Heart right ventricle (tissue), 16 donors: ENCODE measurements at regions not wholly inside any gene's neighbourhood (a gene's known extent, or its start where the extent isn't known, plus 50 kb on each side); places are given as distances from the start of the nearest gene placed in this dataset.

Experiments used
- ATAC-seq, 8 donors: fragments of 200-7000 bp; cut with Tn5 transposase; one replicate each; pipeline ENCODE4 v1.9.1; 2020; ENCODE audit warnings: mild to moderate bottlenecking in 8 of 8, moderate library complexity in 8 of 8, moderate number of reproducible peaks in 1 of 8
- DNase-seq, 2 donors: peaks; one replicate each; pipeline ENCODE4 v3.0.0-alpha.2; 2020
- H3K27ac ChIP-seq, 10 donors: fragments of 200-600 bp; sonication (generic) in 2 of 10; one replicate each; pipeline versions ENCODE4 v1.5.0 to v1.8.0; 2020 to 2022; ENCODE audit warnings: mild to moderate bottlenecking in 3 of 10
- H3K27me3 ChIP-seq, 7 donors: fragments of 200-600 bp; one replicate each; pipeline ENCODE4 v1.8.0; 2021 to 2022; ENCODE audit warnings: mild to moderate bottlenecking in 2 of 7
- H3K36me3 ChIP-seq, 9 donors: fragments of 200-600 bp; sonication (generic) in 1 of 9; one replicate each; pipeline versions ENCODE4 v1.5.0 to v1.8.0; 2020 to 2022; ENCODE audit warnings: mild to moderate bottlenecking in 2 of 9
- H3K4me1 ChIP-seq, 9 donors: fragments of 200-600 bp; sonication (generic) in 1 of 9; one replicate each; pipeline versions ENCODE4 v1.5.0 to v1.8.0; 2020 to 2022; ENCODE audit warnings: mild to moderate bottlenecking in 4 of 9
- H3K4me3 ChIP-seq, 10 donors: fragments of 200-600 bp; sonication (generic) in 2 of 10; one replicate each; pipeline versions ENCODE4 v1.5.0 to v1.8.0; 2020 to 2022; ENCODE audit warnings: mild to moderate bottlenecking in 7 of 10, moderate library complexity in 2 of 10
- H3K9me3 ChIP-seq, 11 donors: fragments of 200-600 bp in 10 of 11; sonication (generic) in 2 of 11; one replicate each; pipeline versions ENCODE4 v1.5.0 to v1.8.0; 2013 to 2022; ENCODE audit warnings: mild to moderate bottlenecking in 2 of 11, control low read depth in 1 of 11, moderate library complexity in 1 of 11
- WGBS, 2 donors: extraction: QIAGEN DNeasy Blood & Tissue Kit; methylation state at CpG; one replicate each; pipeline ENCODE4 v1.1.7; 2013; ENCODE audit warnings: inconsistent platforms in 1 of 2; 5-methylcytosine and 5-hydroxymethylcytosine counted together
- intact Hi-C, 10 donors: fragments of 100-400 bp; cut with DNase I; formaldehyde crosslinking; loops; one replicate each; pipeline versions ENCODE4 v1.11.1 to v1.14.2; 2022
- TF ChIP-seq, protein P1 (sequence below), 9 donors: fragments of 200-600 bp; sonication (generic) in 2 of 9; IDR thresholded peaks; one replicate each; pipeline versions ENCODE4 v1.5.0 to v1.8.0; 2021 to 2022; ENCODE audit warnings: antibody characterized with exemption in 9 of 9, mild to moderate bottlenecking in 5 of 9, moderate library complexity in 1 of 9
- donor health status: Arrhythmogenic right ventricular cardiomyopathy.
- donor health status: ischemic (EF 13 %, LVEDD 7.1; RV severe dilation, severe dysfunction).
- donor health status: healthy with polysubstance abuse.
- donor health status: DM: no; HTN: yes; CAD: no.
- donor health status: DM: no; HTN: no; CAD: no.
- donor health status: ischemic (EF 25% LVEDD 6.9; RV normal size, moderate dysfunction).
- donor health status: ischemic (EF 25% LVEDD 5.7; RV mildly dilated, moderate dysfunction).
- donor health status: healthy.
- donor health status: DM: yes; HTN: yes; CAD: no.
- donor health status: Ischemic cardiomyopathy.
- donor health status: ischemic (EF 35%, LVEDD 5.7; RV mildly dilated, moderate dysfunction).
- donor health status: nonischemic (EF 11% LVEDD 7.7; RV severe dilation, severe dysfunction).
- donor health status: DM: yes; HTN: yes; CAD: no.
- donor health status: PGD.
- donor health status: ischemic (EF 29% LVEDD 5.4; RV normal size, mild dysfunction).
- donor health status: nonischemic (EF 23%, LVEDD 6.1; RV moderate dilation, normal function).

DNA sequence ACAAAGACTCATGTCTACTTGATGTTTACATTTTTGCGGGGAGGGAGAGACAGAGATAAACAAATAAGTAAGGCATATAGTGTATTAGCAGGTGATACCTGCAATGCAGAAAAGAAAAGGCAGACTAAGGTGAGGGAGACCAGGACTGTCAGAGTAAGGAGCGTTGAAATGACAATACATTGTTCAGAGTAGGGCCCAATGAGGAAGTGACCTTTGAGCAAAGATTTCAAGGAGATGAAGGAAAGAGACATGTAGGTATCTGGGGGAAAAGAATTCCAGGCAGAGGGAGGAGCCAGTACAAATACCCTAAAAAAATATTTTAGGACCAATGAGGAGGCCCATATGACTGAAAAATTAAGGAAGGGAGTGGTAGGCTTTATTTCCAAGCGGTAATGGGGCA is 162.7 kb upstream of the PRSS1 start:
- intact Hi-C loops, result no loop called here
- 83 to 91% methylated on average over 3 of the region's 3 CpGs for WGBS, 2 donors
- peaks cover 0 to 5% (median 0%) of the 10 kb centered on the region in 9 donors for H3K4me1 ChIP-seq
- DNase-seq (no peak), ATAC-seq (no peak)
- no peaks in the 10 kb centered on the region for H3K9me3 ChIP-seq
- no peak overlapping the region for H3K27ac ChIP-seq
- H3K4me3 ChIP-seq, result no peak overlapping the region
- TF ChIP-seq, protein P1, sequence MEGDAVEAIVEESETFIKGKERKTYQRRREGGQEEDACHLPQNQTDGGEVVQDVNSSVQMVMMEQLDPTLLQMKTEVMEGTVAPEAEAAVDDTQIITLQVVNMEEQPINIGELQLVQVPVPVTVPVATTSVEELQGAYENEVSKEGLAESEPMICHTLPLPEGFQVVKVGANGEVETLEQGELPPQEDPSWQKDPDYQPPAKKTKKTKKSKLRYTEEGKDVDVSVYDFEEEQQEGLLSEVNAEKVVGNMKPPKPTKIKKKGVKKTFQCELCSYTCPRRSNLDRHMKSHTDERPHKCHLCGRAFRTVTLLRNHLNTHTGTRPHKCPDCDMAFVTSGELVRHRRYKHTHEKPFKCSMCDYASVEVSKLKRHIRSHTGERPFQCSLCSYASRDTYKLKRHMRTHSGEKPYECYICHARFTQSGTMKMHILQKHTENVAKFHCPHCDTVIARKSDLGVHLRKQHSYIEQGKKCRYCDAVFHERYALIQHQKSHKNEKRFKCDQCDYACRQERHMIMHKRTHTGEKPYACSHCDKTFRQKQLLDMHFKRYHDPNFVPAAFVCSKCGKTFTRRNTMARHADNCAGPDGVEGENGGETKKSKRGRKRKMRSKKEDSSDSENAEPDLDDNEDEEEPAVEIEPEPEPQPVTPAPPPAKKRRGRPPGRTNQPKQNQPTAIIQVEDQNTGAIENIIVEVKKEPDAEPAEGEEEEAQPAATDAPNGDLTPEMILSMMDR (IDR thresholded peaks at IDR 0.05), result no peak
- H3K36me3 ChIP-seq, result no peaks in the 10 kb centered on the region
- no peaks in the 10 kb centered on the region for H3K27me3 ChIP-seq

- intact Hi-C loops, result no loop called here
- Histone ChIP-seq H3K27ac (no peak overlapping the region), H3K36me3 (no peaks in the 10 kb centered on the region), H3K27me3 (no peaks in the 10 kb centered on the region), H3K4me1 (peaks cover 0 to 11% (median 0%) of the 10 kb centered on the region in 9 donors), H3K9me3 (no peaks in the 10 kb centered on the region), H3K4me3 (no peak overlapping the region)
- ATAC-seq, result no peak
- TF ChIP-seq, protein P1 (IDR thresholded peaks at IDR 0.05), result no peak
- 19 to 37% methylated on average over 2 of the region's 2 CpGs for WGBS, 2 donors
- DNase-seq, result no peak
These were observed 163.8 kb upstream of the PRSS1 start for GRCh38 chr7:142585425-142585824.

DNA sequence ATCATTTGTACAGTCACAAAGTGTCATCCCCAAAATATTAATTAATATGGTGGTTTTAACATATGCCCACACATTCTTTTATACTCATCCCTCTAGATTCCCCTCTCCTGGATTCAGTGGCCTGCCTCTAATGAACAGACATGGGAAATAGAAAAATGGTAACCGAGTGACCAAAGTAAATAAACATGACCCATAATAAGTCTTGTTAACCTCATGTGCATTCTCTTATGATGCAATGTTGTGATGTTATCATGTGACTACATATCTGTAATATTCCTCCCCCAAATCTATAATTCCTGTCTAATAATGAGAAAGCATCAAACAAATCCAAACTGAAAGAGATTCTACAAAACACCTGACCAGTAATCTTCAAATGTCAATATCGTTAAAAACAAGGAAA is 164.5 kb upstream of the PRSS1 start:
- H3K27ac ChIP-seq, result no peak overlapping the region
- 74 to 78% methylated on average over 2 of the region's 2 CpGs for WGBS, 2 donors

DNA sequence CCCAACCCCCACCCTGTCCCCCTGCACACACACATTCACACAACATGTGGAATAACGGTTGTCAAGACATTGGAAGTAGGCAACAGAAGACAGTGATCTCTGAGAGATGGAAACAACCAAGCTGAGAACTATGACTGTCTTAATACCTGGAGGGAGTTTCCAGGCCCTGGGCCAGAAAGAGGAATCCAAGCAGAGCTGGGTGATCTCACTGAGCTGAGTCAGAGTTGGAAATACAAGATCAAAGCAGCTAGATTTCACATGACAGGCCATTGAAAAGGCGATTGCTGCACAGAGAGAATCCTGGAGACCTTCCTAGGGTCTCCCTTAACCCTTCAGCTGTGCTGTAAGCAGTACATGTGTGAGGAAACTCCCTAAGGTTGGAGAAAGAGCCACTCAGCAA is 165.8 kb upstream of the PRSS1 start:
- 23 to 33% methylated on average over 2 of the region's 2 CpGs for WGBS, 2 donors
- intact Hi-C loops, result no loop called here
- Histone ChIP-seq H3K9me3 (no peaks in the 10 kb centered on the region), H3K27ac (no peak overlapping the region), H3K36me3 (no peaks in the 10 kb centered on the region), H3K27me3 (no peaks in the 10 kb centered on the region), H3K4me1 (peaks cover 0 to 11% (median 0%) of the 10 kb centered on the region in 9 donors), H3K4me3 (no peak overlapping the region)
- ATAC-seq (no peak), DNase-seq (no peak)
- TF ChIP-seq, protein P1 (IDR thresholded peaks at IDR 0.05), result no peak

More for the DNA sequence above, 164.5 kb upstream of the PRSS1 start:
- intact Hi-C loops, result no loop called here
- no peak for ATAC-seq
- Histone ChIP-seq H3K4me3 (no peak overlapping the region), H3K4me1 (peaks cover 0 to 11% (median 0%) of the 10 kb centered on the region in 9 donors), H3K27me3 (no peaks in the 10 kb centered on the region), H3K36me3 (no peaks in the 10 kb centered on the region), H3K9me3 (no peaks in the 10 kb centered on the region)
- no peak for DNase-seq
- TF ChIP-seq, protein P1 (IDR thresholded peaks at IDR 0.05), result no peak
